Psoas muscle (tissue), 7 donors: ENCODE measurements at regions not wholly inside any gene's neighbourhood (a gene's known extent, or its start where the extent isn't known, plus 50 kb on each side); places are given as distances from the start of the nearest gene placed in this dataset.

Source experiments
- ATAC-seq, 4 donors: fragments of 200-7000 bp; cut with Tn5 transposase; one replicate each; pipeline ENCODE4 v1.9.1; 2020; ENCODE audit warnings: moderate library complexity in 3 of 4, mild to moderate bottlenecking in 2 of 4
- DNase-seq, 2 donors: peaks; one replicate each; pipeline ENCODE4 v3.0.0-alpha.2; 2020
- H3K27ac ChIP-seq: fragments of 200-600 bp; one replicate; pipeline ENCODE4 v1.8.0; 2022
- H3K27me3 ChIP-seq, 3 donors: fragments of 200-600 bp in 1 of 3; one replicate each; pipeline versions ENCODE4 v1.6.1 to v1.8.0; 2013 to 2022; ENCODE audit warnings: low read length in 2 of 3, mild to moderate bottlenecking in 2 of 3, moderate library complexity in 1 of 3; ENCODE audit not compliant: insufficient read depth in 3 of 3
- H3K36me3 ChIP-seq, 2 donors: fragments of 200-600 bp in 1 of 2; one replicate each; pipeline versions ENCODE4 v1.6.1 to v1.8.0; 2013 to 2022; ENCODE audit warnings: low read depth in 1 of 2, mild to moderate bottlenecking in 1 of 2, moderate library complexity in 1 of 2; ENCODE audit not compliant: insufficient read depth in 1 of 2
- H3K4me1 ChIP-seq: fragments of 200-600 bp; one replicate; pipeline ENCODE4 v1.8.0; 2022
- H3K4me3 ChIP-seq: fragments of 200-600 bp; one replicate; pipeline ENCODE4 v1.8.0; 2022; ENCODE audit warnings: mild to moderate bottlenecking
- H3K9me3 ChIP-seq: fragments of 200-600 bp; one replicate; pipeline ENCODE4 v1.8.0; 2022
- CTCF ChIP-seq: fragments of 200-600 bp; IDR thresholded peaks from one replicate; pipeline ENCODE4 v1.8.0; 2022; ENCODE audit warnings: antibody characterized with exemption
- WGBS, 3 donors: extraction: QIAGEN DNeasy Blood & Tissue Kit; methylation state at CpG; one replicate each; pipeline versions ENCODE4 v1.1.6 to v1.1.7; 2013; 5-methylcytosine and 5-hydroxymethylcytosine counted together
- intact Hi-C, 2 donors: fragments of 100-400 bp; cut with DNase I; formaldehyde crosslinking; loops; one replicate each; pipeline versions ENCODE4 v1.11.0 to v1.14.2; 2022
- donor health status: healthy with polysubstance abuse.
- donor health status: DM: no; HTN: no; CAD: no; lungs with moderate emphysema.
- donor health status: Bipolar disorder and iron deficiency.
- donor health status: healthy.
- donor health status: DM: yes; HTN: yes; CAD: no.
- donor health status: DM: no; HTN: no; CAD: no.
- donor health status: DM: yes; HTN: yes; CAD: no.

- intact Hi-C loops, result no loop called here
Measured at GRCh38 chr13:50735071-50735470, 108.4 kb downstream of the DLEU7 start.

GRCh38 chr13:50740052-50740741 is 103.3 kb downstream of the DLEU7 start:
- no peaks in the 10 kb centered on the region for H3K27me3 ChIP-seq
- H3K9me3 ChIP-seq, result no peaks in the 10 kb centered on the region
- TF ChIP-seq CTCF, result no peak
- H3K27ac ChIP-seq, result no peak overlapping the region
- intact Hi-C loops, result no loop called here
- H3K36me3 ChIP-seq, result no peaks in the 10 kb centered on the region
- H3K4me3 ChIP-seq, result no peak overlapping the region
- WGBS, 3 donors, result 41 to 74% (median 72%) methylated on average over 3 of the region's 3 CpGs
- no peak for DNase-seq
- ATAC-seq, result no peak
- no peaks in the 10 kb centered on the region for H3K4me1 ChIP-seq

More at GRCh38 chr13:50735071-50735470, 108.4 kb downstream of the DLEU7 start:
- H3K9me3 ChIP-seq, result no peaks in the 10 kb centered on the region
- H3K27ac ChIP-seq, result no peak overlapping the region
- ATAC-seq (no peak), DNase-seq (no peak)
- no peak overlapping the region for H3K4me3 ChIP-seq
- H3K36me3 ChIP-seq, result no peaks in the 10 kb centered on the region
- no peaks in the 10 kb centered on the region for H3K27me3 ChIP-seq
- no peak for TF ChIP-seq CTCF
- no peaks in the 10 kb centered on the region for H3K4me1 ChIP-seq

- H3K9me3 ChIP-seq, result no peaks in the 10 kb centered on the region
- DNase-seq (no peak), ATAC-seq (no peak)
- H3K4me1 ChIP-seq, result no peaks in the 10 kb centered on the region
- WGBS, 3 donors, result 93 to 98% (median 97%) methylated on average over 2 of the region's 2 CpGs
- no peak for TF ChIP-seq CTCF
- H3K36me3 ChIP-seq, result no peaks in the 10 kb centered on the region
- H3K27me3 ChIP-seq, result no peaks in the 10 kb centered on the region
- no peak overlapping the region for H3K4me3 ChIP-seq
- H3K27ac ChIP-seq, result no peak overlapping the region
- intact Hi-C loops, result no loop called here
Measured at GRCh38 chr13:50742353-50742752, 101.1 kb downstream of the DLEU7 start.

GRCh38 chr13:50742968-50743367 is 100.5 kb downstream of the DLEU7 start:
- Histone ChIP-seq H3K27ac (no peak overlapping the region), H3K4me1 (no peaks in the 10 kb centered on the region), H3K27me3 (no peaks in the 10 kb centered on the region), H3K36me3 (no peaks in the 10 kb centered on the region), H3K4me3 (no peak overlapping the region), H3K9me3 (no peaks in the 10 kb centered on the region)
- DNase-seq (no peak), ATAC-seq (no peak)
- TF ChIP-seq CTCF, result no peak
- intact Hi-C loops, result no loop called here

- intact Hi-C loops, result no loop called here
- Histone ChIP-seq H3K4me1 (no peaks in the 10 kb centered on the region), H3K9me3 (no peaks in the 10 kb centered on the region), H3K27ac (no peak overlapping the region), H3K27me3 (no peaks in the 10 kb centered on the region), H3K36me3 (no peaks in the 10 kb centered on the region), H3K4me3 (no peak overlapping the region)
- no peak for TF ChIP-seq CTCF
- 90 to 91% (median 91%) methylated on average over 6 of the region's 6 CpGs for WGBS, 3 donors
- no peak for DNase-seq
- ATAC-seq, result no peak
Measured at GRCh38 chr13:50744116-50744660, 99.3 kb downstream of the DLEU7 start.
